K562 (cell line): ENCODE measurements at regions not wholly inside any gene's neighbourhood (a gene's known extent, or its start where the extent isn't known, plus 50 kb on each side); places are given as distances from the start of the nearest gene placed in this dataset.
"Not testable (repeated sequence)": the region's sequence is repeated elsewhere in the genome, so short reads cannot be mapped to it uniquely, and the experiment has no call there.

Experiments used
- ATAC-seq: fragments of 200-7000 bp; cut with Tn5 transposase; 3 replicates; pipeline ENCODE4 v1.9.1; 2020; ENCODE audit warnings: moderate library complexity
- BruUV-seq: library from RNA; stranded (reverse); fragments of 400-500 nt; replicated peaks from 2 replicates; lab custom pipeline; 2021; lab: Mats Ljungman, UMichigan
- CTCF ChIA-PET: fragments of 300-600 bp; formaldehyde crosslinking; extraction: SDS; loops from one replicate; lab custom pipeline; 2021; ENCODE audit warnings: low intra/inter-chr PET ratio; lab: Yijun Ruan, JAX
- POLR2A ChIA-PET: fragments of 300-600, 350-650 bp; sonication (Branson Sonifier 250); formaldehyde crosslinking; extraction: SDS; loops from one replicate; lab custom pipeline; 2021; ENCODE audit warnings: antibody characterized with exemption, inconsistent platforms; lab: Yijun Ruan, JAX
- DNase-seq, 4 experiments: peaks; one replicate each; pipeline versions ENCODE4 v3.0.0 to v3.0.0-alpha.2; 2011 to 2018; ENCODE audit warnings: low spot score in 3 of 4, mixed read lengths in 3 of 4; ENCODE audit errors: extremely low read depth in 1 of 4
- FAIRE-seq: peaks from 2 replicates; lab custom pipeline; 2011; peaks lifted over from hg19 to GRCh38; lab: Jason Lieb, UNC
- H2AFZ ChIP-seq: 2 replicates; pipeline ENCODE4 v1.6.0; 2011; ENCODE audit warnings: low read depth, low read length, control low read depth, inconsistent platforms
- H3K27ac ChIP-seq: fragments of 200-600 bp; 3 replicates; pipeline ENCODE4 v1.8.0; 2011; ENCODE audit warnings: low read depth, mild to moderate bottlenecking, control low read depth, inconsistent platforms, low read length, moderate library complexity, mixed read lengths; ENCODE audit errors: extremely low read depth
- H3K27me3 ChIP-seq, 2 experiments: fragments of 300-600 bp in 1 of 2; 2 replicates in 1 of 2; 3 replicates in 1 of 2; pipeline versions ENCODE4 v1.6.0 to v1.8.0; 2011; ENCODE audit warnings: inconsistent platforms in 2 of 2, low read length in 2 of 2, mild to moderate bottlenecking in 1 of 2, mixed read lengths in 1 of 2, moderate library complexity in 1 of 2; ENCODE audit not compliant: control insufficient read depth in 2 of 2, insufficient read depth in 2 of 2
- H3K36me3 ChIP-seq: fragments of 300-600 bp; 3 replicates; pipeline ENCODE4 v1.8.0; 2011; ENCODE audit warnings: mild to moderate bottlenecking, low read length, inconsistent platforms; ENCODE audit not compliant: control insufficient read depth, insufficient read depth
- H3K4me1 ChIP-seq, 2 experiments: fragments of 200-600 bp in 1 of 2; replicated peaks in 1 of 2; 2 replicates in 1 of 2; 3 replicates in 1 of 2; pipeline versions ENCODE4 v1.5.1 to v1.8.0; 2011; ENCODE audit warnings: inconsistent platforms in 2 of 2, low read length in 2 of 2, mild to moderate bottlenecking in 1 of 2, mixed read lengths in 1 of 2, moderate library complexity in 1 of 2; ENCODE audit not compliant: control insufficient read depth in 2 of 2, insufficient read depth in 2 of 2
- H3K4me2 ChIP-seq: 2 replicates; pipeline ENCODE4 v1.6.1; 2011; ENCODE audit warnings: low read length, control low read depth, inconsistent platforms, mixed read lengths; ENCODE audit not compliant: insufficient read depth
- H3K4me3 ChIP-seq: fragments of 200-600 bp; sonication (generic), shearing (Covaris generic); 2 replicates; pipeline ENCODE4 v1.5.1; 2016; ENCODE audit warnings: control low read depth, inconsistent platforms
- H3K79me2 ChIP-seq: fragments of 200-600 bp; 3 replicates; pipeline ENCODE4 v1.8.0; 2011; ENCODE audit warnings: low read length, inconsistent platforms; ENCODE audit not compliant: control insufficient read depth, insufficient read depth
- H3K9ac ChIP-seq, 2 experiments: 2 replicates each; pipeline versions ENCODE4 v1.6.0 to v1.6.1; 2011; ENCODE audit warnings: low read depth in 2 of 2, low read length in 2 of 2, control low read depth in 1 of 2, inconsistent platforms in 1 of 2, mild to moderate bottlenecking in 1 of 2, mixed read lengths in 1 of 2; ENCODE audit not compliant: insufficient read depth in 1 of 2
- H3K9me1 ChIP-seq: one replicate; pipeline ENCODE4 v1.6.0; 2011; ENCODE audit warnings: inconsistent platforms, mild to moderate bottlenecking, low read length, moderate library complexity; ENCODE audit not compliant: control insufficient read depth, insufficient read depth
- H3K9me3 ChIP-seq: replicated peaks from 2 replicates; pipeline ENCODE4 v1.5.1; 2011; ENCODE audit warnings: low read depth, low read length, inconsistent platforms; ENCODE audit not compliant: control insufficient read depth, insufficient read depth
- H4K20me1 ChIP-seq: replicated peaks from 2 replicates; pipeline ENCODE4 v1.6.1; 2011; ENCODE audit warnings: low read length, inconsistent platforms, mixed read lengths; ENCODE audit not compliant: control insufficient read depth, insufficient read depth
- BCOR ChIP-seq: fragments of 450-650 bp; IDR thresholded peaks from 2 replicates; pipeline ENCODE4 v1.6.1; 2016
- POLR2B ChIP-seq: fragments of 450-650 bp; IDR thresholded peaks from 2 replicates; pipeline ENCODE4 v1.6.1; 2018; ENCODE audit warnings: low read depth; ENCODE audit not compliant: partially characterized antibody
- ZNF75A ChIP-seq: fragments of 450-650 bp; formaldehyde crosslinking; IDR thresholded peaks from 2 replicates; pipeline ENCODE4 v1.4.0; 2020; ENCODE audit warnings: mild to moderate bottlenecking
- WGBS: fragments of 100-300 bp; shearing (Covaris generic); methylation state at CpG from one replicate; pipeline ENCODE4 v1.1.6; 2016; ENCODE audit warnings: low coverage, mixed read lengths; ENCODE audit not compliant: insufficient coverage; ENCODE audit errors: missing lambda C conversion rate; 5-methylcytosine and 5-hydroxymethylcytosine counted together
- in situ Hi-C: fragments of 300-500 bp; cut with MboI; formaldehyde crosslinking; loops from 4 replicates; pipeline ENCODE4 v1.15.0; 2018; ENCODE audit warnings: inconsistent platforms, mixed read lengths
- intact Hi-C: fragments of 100-400 bp; cut with micrococcal nuclease; formaldehyde crosslinking; loops from 2 replicates; pipeline ENCODE4 v1.14.2; 2022

DNA sequence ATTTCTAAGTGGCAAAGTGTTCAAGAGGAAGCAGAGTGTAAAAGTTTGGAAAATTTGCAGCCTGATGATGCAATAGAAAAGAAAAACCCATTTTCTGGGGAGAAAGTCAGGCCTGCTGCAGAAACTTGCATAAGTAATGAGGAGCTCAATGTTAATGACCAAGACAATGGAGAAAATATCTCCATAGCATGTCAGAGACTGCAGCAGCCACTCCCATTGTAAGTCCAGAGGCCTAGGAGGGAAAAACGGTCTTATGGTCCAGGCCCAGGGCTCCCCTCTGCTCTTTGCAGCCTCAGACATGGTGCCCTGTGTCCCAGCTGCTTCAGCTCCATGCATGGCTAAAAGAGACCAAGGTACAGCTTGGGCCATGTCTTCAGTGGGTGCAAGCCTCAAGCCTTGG lies 96.6 kb upstream of the GMNC start:
- no peak for ATAC-seq
- no peak overlapping the region for H3K27ac ChIP-seq
- no peak for TF ChIP-seq POLR2B
- no peak for TF ChIP-seq ZNF75A (CRISPR knock-in tag)
- intact Hi-C loops (no loop called here), in situ Hi-C loops (no loop called here)
- no peaks in the 10 kb centered on the region for H3K79me2 ChIP-seq
- no peak overlapping the region for H3K4me2 ChIP-seq
- H3K27me3 ChIP-seq: no peaks in the 10 kb centered on the region
- no peaks in the 10 kb centered on the region for H3K4me1 ChIP-seq
- no peak overlapping the region for H3K9ac ChIP-seq
- BruUV-seq: no TSS peak
- 0% methylated on average over 1 of the region's 1 CpG for WGBS
- H3K36me3 ChIP-seq: no peaks in the 10 kb centered on the region
- POLR2A ChIA-PET: no interaction called here
- no peak overlapping the region for H2AFZ ChIP-seq
- no peaks in the 10 kb centered on the region for H4K20me1 ChIP-seq
- CTCF ChIA-PET: no interaction called here
- no peak overlapping the region for H3K4me3 ChIP-seq
- H3K9me1 ChIP-seq: no peaks in the 10 kb centered on the region
- DNase-seq: no peak
- FAIRE-seq: no peak
- H3K9me3 ChIP-seq: no peaks in the 10 kb centered on the region

DNA sequence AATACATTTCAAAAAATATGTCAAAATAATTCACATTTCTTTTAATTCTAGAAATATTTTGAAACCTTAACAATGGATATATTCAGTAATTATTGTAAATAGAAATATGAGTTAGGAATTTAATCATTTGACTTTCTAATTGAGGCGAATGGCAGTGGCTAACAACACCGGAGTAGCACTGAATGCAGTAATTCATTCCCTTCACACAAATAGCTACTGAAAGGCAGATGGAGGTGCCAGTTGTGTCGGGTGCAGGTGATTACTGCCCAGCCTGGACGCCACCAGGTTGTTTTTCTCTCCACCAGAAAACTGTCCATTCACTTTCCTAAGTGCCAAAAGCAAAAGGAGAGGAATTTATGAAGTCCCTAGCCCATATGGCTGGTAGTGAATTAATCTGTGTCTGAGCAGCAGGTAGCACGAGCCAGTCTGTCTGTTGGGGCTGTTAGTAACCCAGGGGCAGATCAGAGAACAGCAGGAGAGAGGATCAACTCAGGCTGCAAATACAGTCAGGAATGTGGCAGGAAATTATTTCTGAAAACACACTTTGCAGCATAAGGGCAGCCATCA lies 79.3 kb upstream of the GMNC start:
- H4K20me1 ChIP-seq: no peaks in the 10 kb centered on the region
- TF ChIP-seq BCOR: no peak
- TF ChIP-seq, all 486 proteins: peak for 0
- Histone ChIP-seq H3K36me3 (no peaks in the 10 kb centered on the region), H2AFZ (no peak overlapping the region), H3K27ac (no peak overlapping the region), H3K4me2 (no peak overlapping the region), H3K4me1 (no peaks in the 10 kb centered on the region), H3K9me3 (no peaks in the 10 kb centered on the region), H3K9me1 (no peaks in the 10 kb centered on the region), H3K79me2 (no peaks in the 10 kb centered on the region), H3K27me3 (no peaks in the 10 kb centered on the region), H3K4me3 (no peak overlapping the region), H3K9ac (no peak overlapping the region)
- DNase-seq: no peak
- ChIA-PET POLR2A (no interaction called here), CTCF (no interaction called here)
- FAIRE-seq: no peak
- BruUV-seq: no TSS peak
- WGBS: 0% methylated on average over 5 of the region's 5 CpGs
- in situ Hi-C loops: no loop called here
- ATAC-seq: no peak
- intact Hi-C loops: no loop called here

DNA sequence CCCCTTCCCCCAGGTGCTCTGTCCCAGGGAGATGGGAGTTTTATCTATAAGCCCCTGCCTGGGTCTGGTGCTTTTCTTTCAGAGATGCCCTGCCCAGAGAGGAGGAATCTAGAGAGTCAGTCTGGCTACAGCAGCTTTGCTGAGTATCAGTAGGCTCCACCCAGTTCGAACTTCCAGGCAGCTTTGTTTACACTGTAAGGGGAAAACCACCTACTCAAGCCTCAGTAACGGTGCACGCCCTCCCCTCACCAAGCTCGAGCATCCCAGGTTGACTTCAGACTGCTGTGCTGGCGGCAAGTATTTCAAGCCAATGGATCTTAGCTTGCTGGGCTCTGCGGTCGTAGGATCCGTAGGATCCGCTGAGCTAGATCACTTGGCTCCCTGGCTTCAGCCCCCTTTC lies 72.1 kb upstream of the GMNC start:
- CTCF ChIA-PET, H3K27ac ChIP-seq, BruUV-seq, H3K4me2 ChIP-seq, H3K36me3 ChIP-seq, H3K79me2 ChIP-seq, H3K4me1 ChIP-seq, H2AFZ ChIP-seq, POLR2A ChIA-PET, ATAC-seq, intact Hi-C loops, H3K9me3 ChIP-seq, DNase-seq, H3K9me1 ChIP-seq, H3K4me3 ChIP-seq, H4K20me1 ChIP-seq, in situ Hi-C loops, H3K27me3 ChIP-seq, FAIRE-seq, H3K9ac ChIP-seq: not testable (repeated sequence)
- WGBS: 2% methylated on average over 9 of the region's 9 CpGs
